Stomach (tissue), 4 donors: ENCODE measurements at regions not wholly inside any gene's neighbourhood (a gene's known extent, or its start where the extent isn't known, plus 50 kb on each side); places are given as distances from the start of the nearest gene placed in this dataset.
"Not testable (repeated sequence)": the region's sequence is repeated elsewhere in the genome, so short reads cannot be mapped to it uniquely, and the experiment has no call there.

Experiments
- CTCF ChIP-seq, 7 experiments: fragments of 450-650 bp in 4 of 7; fragments of 200-600 bp in 3 of 7; sonication (generic) in 3 of 7; IDR thresholded peaks; one replicate each; pipeline ENCODE4 v1.5.1; 2016 to 2019; ENCODE audit warnings: antibody characterized with exemption in 7 of 7, control low read depth in 2 of 7, mild to moderate bottlenecking in 1 of 7
- POLR2A ChIP-seq, 4 donors: fragments of 450-650 bp; IDR thresholded peaks; one replicate each; pipeline ENCODE4 v1.6.1; 2016; ENCODE audit warnings: antibody characterized with exemption in 4 of 4, control low read depth in 2 of 4, mild to moderate bottlenecking in 1 of 4, moderate library complexity in 1 of 4
- POLR2AphosphoS5 ChIP-seq, 3 donors: sonication (generic); formaldehyde crosslinking; IDR thresholded peaks; one replicate each; pipeline ENCODE4 v1.6.1; 2016; ENCODE audit warnings: antibody characterized with exemption in 3 of 3

DNA sequence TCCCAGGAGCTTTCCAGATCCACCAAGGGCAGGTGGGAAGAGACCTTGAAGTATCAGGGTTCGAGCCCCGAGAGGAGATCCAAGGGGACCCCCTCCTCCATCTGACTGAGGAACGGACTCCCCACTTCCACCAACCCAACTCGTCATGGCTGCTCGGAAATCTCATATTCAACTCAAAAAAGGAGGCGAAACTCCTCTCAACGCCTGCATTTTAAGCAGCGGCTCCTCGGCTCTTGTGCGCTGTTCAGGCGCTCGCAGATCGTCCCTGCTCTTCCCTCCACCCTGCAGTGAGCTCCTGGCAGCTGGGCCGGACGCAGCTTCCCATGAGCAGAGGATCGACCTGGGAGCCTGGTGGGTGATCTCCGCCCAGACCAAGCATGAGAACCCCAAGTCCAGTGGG is 341.9 kb downstream of the ADGRD1 start:
- not testable (repeated sequence) for TF ChIP-seq POLR2A, CTCF, POLR2AphosphoS5 (IDR thresholded peaks at IDR 0.05)
